Fibroblast of pulmonary artery (primary cell): ENCODE measurements at regions not wholly inside any gene's neighbourhood (a gene's known extent, or its start where the extent isn't known, plus 50 kb on each side); places are given as distances from the start of the nearest gene placed in this dataset.

Experiments
- DNase-seq: peaks from one replicate; pipeline ENCODE4 v3.0.0-alpha.2; 2010; ENCODE audit warnings: low read depth
- H3K4me3 ChIP-seq: replicated peaks from 2 replicates; pipeline ENCODE4 v1.5.1; 2011; ENCODE audit warnings: low read depth, mild to moderate bottlenecking, control low read depth, low read length, moderate library complexity
- TF ChIP-seq, protein P1 (sequence below): IDR thresholded peaks from 2 replicates; pipeline ENCODE4 v1.5.1; 2011; ENCODE audit warnings: mild to moderate bottlenecking, control low read depth, low read length, inconsistent platforms; ENCODE audit errors: missing control alignments

DNA sequence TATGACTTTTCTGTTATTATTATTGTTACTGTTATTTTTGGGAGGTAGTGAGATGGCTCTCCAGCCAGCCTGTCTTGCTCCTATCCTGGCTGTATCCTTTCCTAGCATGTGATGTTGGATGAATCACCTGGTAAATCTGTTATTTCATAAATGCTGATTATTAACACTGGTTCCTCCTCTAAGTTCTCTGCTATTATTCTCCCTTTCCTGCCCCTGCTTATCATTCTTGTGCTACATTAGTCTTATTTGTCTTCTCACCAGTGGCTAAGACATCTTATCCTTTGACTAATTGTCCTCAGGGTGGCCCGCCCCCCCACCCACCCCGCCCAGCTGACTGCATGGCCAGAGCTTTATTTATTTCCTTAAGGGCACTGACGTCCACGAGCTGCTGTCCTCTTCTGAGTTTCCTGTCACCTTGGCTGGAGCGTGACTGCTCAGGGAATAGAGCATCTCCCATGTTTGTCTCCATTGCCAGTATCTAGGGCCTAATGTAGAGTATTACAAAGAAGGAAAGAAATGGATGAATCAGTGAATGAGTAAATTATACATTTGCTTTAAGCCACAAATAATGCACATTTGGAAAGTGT lies 110.1 kb upstream of the KLF6 start:
- H3K4me3 ChIP-seq, result no peak overlapping the region
- peak; percentile 74 for DNase-seq
- TF ChIP-seq, protein P1, sequence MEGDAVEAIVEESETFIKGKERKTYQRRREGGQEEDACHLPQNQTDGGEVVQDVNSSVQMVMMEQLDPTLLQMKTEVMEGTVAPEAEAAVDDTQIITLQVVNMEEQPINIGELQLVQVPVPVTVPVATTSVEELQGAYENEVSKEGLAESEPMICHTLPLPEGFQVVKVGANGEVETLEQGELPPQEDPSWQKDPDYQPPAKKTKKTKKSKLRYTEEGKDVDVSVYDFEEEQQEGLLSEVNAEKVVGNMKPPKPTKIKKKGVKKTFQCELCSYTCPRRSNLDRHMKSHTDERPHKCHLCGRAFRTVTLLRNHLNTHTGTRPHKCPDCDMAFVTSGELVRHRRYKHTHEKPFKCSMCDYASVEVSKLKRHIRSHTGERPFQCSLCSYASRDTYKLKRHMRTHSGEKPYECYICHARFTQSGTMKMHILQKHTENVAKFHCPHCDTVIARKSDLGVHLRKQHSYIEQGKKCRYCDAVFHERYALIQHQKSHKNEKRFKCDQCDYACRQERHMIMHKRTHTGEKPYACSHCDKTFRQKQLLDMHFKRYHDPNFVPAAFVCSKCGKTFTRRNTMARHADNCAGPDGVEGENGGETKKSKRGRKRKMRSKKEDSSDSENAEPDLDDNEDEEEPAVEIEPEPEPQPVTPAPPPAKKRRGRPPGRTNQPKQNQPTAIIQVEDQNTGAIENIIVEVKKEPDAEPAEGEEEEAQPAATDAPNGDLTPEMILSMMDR, result no peak

DNA sequence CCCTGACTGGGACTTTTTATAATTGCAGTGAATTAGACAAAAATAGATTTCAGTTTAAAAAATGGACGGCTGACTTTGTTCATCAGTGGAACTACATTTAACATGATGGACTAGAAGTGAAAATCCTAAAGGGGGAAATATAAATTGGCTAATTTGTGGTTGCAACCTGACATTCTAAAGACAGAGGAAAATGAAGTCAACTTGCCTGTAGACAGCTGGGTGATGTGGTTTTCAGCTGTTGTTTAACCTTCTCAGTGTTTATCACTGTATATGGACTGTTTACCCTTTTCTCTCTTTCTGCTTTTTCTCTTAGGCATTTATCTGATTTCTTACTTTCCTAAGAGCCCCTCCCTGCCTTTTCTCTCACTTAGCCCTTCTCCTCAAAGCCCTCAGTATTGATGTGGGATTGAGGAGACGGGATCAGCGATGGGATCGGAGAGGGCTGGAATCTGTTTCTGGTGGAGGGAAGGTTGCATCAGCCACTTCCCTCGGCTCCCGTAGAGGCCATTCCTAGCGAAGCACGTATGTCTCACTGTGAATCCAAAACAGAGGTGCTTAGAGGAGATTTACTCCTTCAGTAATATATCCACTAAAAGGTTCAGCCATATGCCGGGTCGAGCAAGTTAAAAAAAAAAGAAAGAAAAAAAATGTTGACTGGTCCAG lies 109.0 kb upstream of the KLF6 start:
- no peak for DNase-seq
- TF ChIP-seq, protein P1, result no peak

DNA sequence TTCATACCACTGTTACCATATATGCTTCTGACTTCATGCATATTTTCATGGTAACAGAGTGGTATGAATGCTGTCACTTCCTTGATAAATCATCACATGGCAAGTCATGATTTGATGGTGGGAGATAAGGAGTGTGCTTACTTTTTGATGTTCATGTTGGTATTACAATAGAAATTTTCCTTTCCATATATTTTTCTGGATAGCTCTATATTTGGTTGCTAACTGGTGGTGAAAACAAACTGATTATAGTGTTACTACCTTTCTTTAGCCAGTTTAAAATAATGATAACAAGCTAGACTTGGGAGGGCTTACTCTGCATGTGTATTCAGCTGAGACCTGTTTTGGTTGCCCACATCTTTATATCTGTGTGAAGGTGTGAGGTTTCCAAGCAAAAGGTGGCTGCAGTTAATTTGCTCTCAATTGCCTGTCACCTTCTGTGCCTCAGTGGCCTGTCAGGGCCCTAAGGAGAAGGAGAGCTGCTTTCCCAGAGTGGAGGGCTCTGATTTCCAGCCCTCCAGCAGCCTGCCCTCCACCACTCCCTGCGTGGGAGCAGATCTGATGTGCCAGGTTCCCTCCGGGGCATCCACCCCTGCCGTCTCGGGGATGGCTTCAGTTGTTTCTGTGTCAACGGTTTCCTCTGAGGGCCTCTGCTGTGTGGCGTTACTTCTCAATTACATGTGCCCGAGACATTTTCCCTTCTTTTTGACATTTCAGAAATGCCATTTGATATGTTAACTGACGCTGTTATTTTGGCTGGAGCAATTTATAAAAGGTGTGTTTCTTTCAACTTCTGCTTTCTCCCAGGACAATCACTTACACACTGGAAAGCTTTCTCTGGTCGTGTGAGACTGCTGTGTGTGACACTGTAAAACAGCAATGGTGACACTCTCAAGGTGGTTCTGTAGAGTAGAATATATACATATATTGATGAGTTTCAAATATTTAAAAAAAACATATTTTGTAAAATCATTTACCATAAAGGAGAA lies 107.7 kb upstream of the KLF6 start:
- no peak overlapping the region for H3K4me3 ChIP-seq
- TF ChIP-seq, protein P1, result no peak
- peak; percentile 53 for DNase-seq

More for the DNA sequence above, 109.0 kb upstream of the KLF6 start:
- no peak overlapping the region for H3K4me3 ChIP-seq

DNA sequence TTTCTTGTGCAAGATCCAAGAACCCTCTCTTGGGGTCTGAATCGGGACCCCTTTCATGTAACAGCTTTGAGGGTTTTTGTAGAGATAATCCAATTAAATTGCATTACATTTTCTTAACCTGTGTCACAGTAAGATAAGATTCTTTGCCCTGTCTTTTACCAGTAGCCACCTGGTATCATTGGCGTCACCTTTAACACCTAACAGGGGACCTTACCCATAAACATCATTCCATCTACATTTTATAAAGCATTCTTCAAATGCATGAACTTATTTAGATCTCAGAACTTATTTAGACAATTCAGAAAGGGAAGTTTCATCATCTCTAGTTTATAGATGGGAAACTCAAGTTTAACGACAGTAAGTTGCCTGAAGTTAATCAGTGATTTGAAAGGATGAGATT lies 106.4 kb upstream of the KLF6 start:
- no peak for DNase-seq
- TF ChIP-seq, protein P1, result no peak
- no peak overlapping the region for H3K4me3 ChIP-seq

DNA sequence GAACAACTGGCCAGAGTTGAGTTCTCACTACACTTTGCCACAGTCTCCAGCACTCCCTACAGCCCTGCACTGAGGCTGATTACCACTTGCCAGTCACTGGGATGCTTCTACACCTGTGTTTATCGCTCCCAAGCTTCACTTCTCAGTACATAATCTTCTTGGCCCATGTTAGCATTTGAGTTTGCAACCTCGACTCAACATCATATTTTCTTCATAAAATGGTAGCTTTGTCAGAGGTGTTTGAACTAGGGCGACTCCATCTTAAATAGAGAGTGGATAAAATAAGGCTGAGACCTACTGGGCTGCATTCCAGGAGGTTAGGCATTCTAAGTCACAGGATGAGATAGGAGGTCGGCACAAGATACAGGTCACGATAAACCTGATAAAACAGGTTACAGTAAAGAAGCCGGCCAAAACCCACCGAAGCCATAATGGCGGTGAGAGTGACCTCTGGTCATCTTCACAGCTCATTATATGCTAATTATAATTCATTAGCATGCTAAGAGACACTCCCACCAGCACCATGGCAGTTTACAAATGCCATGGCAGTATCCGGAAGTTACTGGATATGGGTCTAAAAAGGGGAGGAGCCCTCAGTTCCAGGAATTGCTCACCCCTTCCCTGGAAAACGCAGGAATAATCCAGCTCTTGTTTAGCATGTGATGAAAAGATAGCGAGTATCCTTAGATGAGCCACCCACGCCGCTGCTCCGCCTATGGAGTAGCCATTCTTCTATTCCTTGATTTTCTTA lies 105.8 kb upstream of the KLF6 start:
- TF ChIP-seq, protein P1, result no peak
- H3K4me3 ChIP-seq, result no peak overlapping the region
- no peak for DNase-seq

DNA sequence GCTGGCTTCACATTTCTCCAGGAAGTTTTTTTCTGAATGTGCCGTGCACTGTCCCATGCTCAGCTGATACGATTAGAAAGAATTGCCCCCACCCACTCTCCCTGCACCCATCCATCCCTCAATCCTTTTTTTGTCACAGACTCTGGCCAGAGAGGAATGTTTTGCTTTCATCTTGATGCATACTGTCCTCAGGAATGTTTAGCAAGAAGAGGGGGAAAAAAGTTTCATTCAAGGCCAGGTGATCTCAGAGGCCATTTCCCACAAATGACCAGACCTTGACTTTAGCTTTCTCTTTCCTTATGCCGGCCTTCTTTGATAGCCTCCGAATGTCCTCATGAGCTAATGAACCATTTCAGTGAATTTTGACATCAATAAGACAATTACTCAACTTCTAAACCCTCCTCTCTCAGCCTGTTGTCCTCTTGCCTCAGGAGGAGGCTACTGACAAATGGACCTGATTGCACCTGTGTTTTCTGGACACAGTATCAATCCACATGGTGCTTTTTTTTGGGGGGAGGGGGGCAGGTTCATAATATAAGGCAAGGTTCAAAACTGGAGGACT lies 105.0 kb upstream of the KLF6 start:
- no peak overlapping the region for H3K4me3 ChIP-seq
- TF ChIP-seq, protein P1, result no peak
- DNase-seq, result peak; percentile 80
